PC-9 (cell line): ENCODE measurements at regions not wholly inside any gene's neighbourhood (a gene's known extent, or its start where the extent isn't known, plus 50 kb on each side); places are given as distances from the start of the nearest gene placed in this dataset.

Experiments used
- EZH2 ChIP-seq: fragments of 200-600 bp; sonication (generic); IDR thresholded peaks from 2 replicates; pipeline ENCODE4 v1.8.0; 2017; ENCODE audit warnings: antibody characterized with exemption, low read depth
- TF ChIP-seq, protein P1 (sequence below): fragments of 200-600 bp; sonication (generic); conservative IDR thresholded peaks from 2 replicates; pipeline ENCODE4 v1.6.1; 2017; ENCODE audit warnings: mixed run types, antibody characterized with exemption, mild to moderate bottlenecking, moderate library complexity

DNA sequence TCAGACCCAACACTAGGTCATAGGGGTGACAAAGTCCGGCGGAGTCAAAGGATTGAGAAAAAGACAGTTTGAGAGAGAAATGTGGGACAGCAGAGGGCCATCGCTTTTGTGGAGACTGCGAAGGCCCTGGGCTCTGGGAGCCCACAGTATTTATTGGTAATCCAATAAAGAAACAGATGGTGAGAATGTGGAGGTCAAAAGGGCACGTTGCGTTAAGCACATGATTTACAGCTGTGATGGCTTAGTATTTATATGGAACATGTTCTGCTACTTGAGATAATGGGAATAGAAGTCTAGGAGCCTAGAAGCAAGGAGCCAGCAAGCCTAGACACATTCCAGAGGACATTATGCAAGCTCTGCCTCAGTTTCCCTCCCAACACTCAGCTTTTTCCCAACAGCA lies 2521.1 kb downstream of the PCDH9 start:
- TF ChIP-seq, protein P1, sequence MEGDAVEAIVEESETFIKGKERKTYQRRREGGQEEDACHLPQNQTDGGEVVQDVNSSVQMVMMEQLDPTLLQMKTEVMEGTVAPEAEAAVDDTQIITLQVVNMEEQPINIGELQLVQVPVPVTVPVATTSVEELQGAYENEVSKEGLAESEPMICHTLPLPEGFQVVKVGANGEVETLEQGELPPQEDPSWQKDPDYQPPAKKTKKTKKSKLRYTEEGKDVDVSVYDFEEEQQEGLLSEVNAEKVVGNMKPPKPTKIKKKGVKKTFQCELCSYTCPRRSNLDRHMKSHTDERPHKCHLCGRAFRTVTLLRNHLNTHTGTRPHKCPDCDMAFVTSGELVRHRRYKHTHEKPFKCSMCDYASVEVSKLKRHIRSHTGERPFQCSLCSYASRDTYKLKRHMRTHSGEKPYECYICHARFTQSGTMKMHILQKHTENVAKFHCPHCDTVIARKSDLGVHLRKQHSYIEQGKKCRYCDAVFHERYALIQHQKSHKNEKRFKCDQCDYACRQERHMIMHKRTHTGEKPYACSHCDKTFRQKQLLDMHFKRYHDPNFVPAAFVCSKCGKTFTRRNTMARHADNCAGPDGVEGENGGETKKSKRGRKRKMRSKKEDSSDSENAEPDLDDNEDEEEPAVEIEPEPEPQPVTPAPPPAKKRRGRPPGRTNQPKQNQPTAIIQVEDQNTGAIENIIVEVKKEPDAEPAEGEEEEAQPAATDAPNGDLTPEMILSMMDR, result no peak
- no peak for TF ChIP-seq EZH2
